ENCODE measurements at regions not wholly inside any gene's neighbourhood (a gene's known extent, or its start where the extent isn't known, plus 50 kb on each side); places are given as distances from the start of the nearest gene placed in this dataset.
A peak's percentile ranks its signal among the peaks of the same experiment; 100 is the strongest.
"Not testable (repeated sequence)": the region's sequence is repeated elsewhere in the genome, so short reads cannot be mapped to it uniquely, and the experiment has no call there.

- not testable (repeated sequence) for H2AFZ ChIP-seq (ENCODE audit: low read depth, low read length); H3K36me3 ChIP-seq (ENCODE audit: insufficient read depth, low read length); H3K9me3 ChIP-seq (ENCODE audit: low read length); H3K4me1 ChIP-seq (ENCODE audit: insufficient read depth, low read length); H3K27me3 ChIP-seq (ENCODE audit: insufficient read depth, low read length); H3K4me3 ChIP-seq (ENCODE audit: low read length)
Measured at GRCh38 chr12:76971216-76971879, 92.5 kb upstream of the CSRP2 start.

DNA sequence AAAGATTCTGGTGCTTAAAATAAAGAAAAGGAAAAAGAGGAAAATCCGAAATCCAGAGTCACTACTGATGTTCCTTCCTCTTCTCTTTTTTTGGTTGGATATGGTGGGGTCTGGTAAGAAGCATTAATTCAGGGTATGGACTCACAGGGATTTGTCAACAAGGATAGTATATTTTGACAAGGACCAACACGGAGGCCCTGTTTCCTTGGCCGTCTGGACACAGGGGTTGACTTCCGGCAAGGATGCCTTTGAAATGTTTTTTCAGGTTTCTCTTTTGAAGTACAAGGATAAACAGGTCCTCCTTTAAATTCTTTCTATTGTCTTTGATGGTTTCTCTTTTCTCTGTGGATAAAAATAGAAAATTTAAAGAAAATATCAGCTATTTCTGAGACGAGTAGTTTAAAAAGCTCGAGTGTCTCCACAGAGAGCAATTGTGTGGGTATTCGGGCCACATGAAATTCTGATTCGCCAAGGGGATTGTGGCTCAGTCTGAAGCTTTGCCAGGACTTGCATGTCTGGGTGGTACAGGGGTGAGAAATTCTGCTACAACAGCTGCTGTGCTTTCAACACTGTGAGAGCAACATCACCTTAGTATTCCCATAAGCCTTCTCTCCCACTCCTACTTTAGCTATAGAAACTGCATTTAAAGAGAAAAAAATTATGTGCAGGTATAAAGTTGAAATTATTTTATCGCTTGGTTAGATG is 88.5 kb upstream of the CSRP2 start:
- Histone ChIP-seq H3K36me3 (ENCODE audit: insufficient read depth, low read length) (no peaks in the 10 kb centered on the region), H3K4me3 (ENCODE audit: low read length) (no peak overlapping the region), H3K9me3 (ENCODE audit: low read length) (no peaks in the 10 kb centered on the region), H3K27me3 (ENCODE audit: insufficient read depth, low read length) (no peaks in the 10 kb centered on the region), H3K4me1 (ENCODE audit: insufficient read depth, low read length) (peaks cover 2% of the 10 kb centered on the region), H2AFZ (ENCODE audit: low read depth, low read length) (peak overlapping the region; percentile 54)

DNA sequence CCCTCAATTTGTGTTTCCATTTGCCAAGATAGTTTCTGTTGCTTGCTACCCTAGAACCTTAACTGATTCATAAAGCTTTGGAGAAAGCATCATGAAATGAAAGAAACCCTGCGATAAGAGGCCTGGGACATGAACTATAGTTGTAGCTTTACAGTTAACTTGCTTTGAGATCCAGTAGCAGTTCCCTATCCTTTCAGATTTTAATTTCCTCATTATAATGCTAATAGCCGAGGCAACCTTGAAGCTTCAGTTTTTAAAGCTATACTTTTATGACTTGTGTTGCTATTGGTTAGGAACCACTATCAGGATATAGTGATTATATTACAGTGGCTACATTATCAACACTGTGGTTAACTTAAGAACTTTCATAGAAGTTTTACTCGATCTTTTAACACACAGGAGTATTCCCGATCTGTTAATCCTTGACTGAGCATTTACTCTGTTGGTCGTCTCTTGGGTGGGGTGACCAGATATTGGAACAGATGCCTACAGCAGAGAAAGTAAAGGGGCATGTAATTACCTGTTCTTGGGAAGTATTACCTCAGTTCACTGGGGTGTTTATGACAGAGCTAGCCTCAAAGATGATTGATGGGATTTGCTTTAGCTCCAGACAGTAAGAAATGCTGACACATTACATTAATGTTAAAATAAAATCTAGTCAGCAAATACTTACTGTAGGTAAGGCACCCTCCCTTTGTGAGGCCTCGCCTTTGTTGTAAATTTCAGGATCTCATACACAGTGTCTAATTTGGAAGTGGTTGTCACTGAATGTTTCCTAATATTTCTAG is 86.2 kb upstream of the CSRP2 start:
- Histone ChIP-seq H3K4me3 (ENCODE audit: low read length) (no peak overlapping the region), H3K36me3 (ENCODE audit: insufficient read depth, low read length) (no peaks in the 10 kb centered on the region), H2AFZ (ENCODE audit: low read depth, low read length) (no peak overlapping the region), H3K4me1 (ENCODE audit: insufficient read depth, low read length) (peaks cover 9% of the 10 kb centered on the region), H3K9me3 (ENCODE audit: low read length) (no peaks in the 10 kb centered on the region), H3K27me3 (ENCODE audit: insufficient read depth, low read length) (no peaks in the 10 kb centered on the region)

DNA sequence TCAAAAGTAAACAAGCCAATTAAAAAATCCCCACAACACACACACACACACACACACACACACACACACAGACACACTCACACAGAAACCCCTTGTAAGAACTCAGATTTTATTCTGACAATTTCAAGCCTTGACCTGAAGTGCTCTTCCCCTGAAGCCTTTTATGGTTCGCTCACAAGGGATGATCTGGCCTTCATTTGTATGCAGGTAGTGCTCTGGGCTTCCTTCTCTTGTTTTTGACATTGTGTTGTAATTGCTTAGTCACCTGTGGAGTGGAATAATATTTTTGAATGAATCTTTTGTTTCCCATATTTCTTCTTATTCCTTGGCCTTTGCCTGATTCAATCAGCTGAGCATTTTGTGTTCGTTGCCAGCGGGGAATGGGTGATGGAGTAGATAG is 83.3 kb upstream of the CSRP2 start:
- peaks cover 7% of the 10 kb centered on the region for H3K4me1 ChIP-seq (ENCODE audit: insufficient read depth, low read length)
- H3K27me3 ChIP-seq (ENCODE audit: insufficient read depth, low read length) = no peaks in the 10 kb centered on the region
- H3K4me3 ChIP-seq (ENCODE audit: low read length) = no peak overlapping the region
- no peaks in the 10 kb centered on the region for H3K36me3 ChIP-seq (ENCODE audit: insufficient read depth, low read length)
- H2AFZ ChIP-seq (ENCODE audit: low read depth, low read length) = no peak overlapping the region
- no peaks in the 10 kb centered on the region for H3K9me3 ChIP-seq (ENCODE audit: low read length)

GRCh38 chr12:76957301-76957700 is 78.5 kb upstream of the CSRP2 start:
- Histone ChIP-seq H3K27me3 (ENCODE audit: insufficient read depth, low read length) (no peaks in the 10 kb centered on the region), H3K4me1 (ENCODE audit: insufficient read depth, low read length) (peaks cover 6% of the 10 kb centered on the region), H2AFZ (ENCODE audit: low read depth, low read length) (no peak overlapping the region), H3K9me3 (ENCODE audit: low read length) (no peaks in the 10 kb centered on the region), H3K36me3 (ENCODE audit: insufficient read depth, low read length) (no peaks in the 10 kb centered on the region), H3K4me3 (ENCODE audit: low read length) (no peak overlapping the region)

- no peak overlapping the region for H2AFZ ChIP-seq (ENCODE audit: low read depth, low read length)
- H3K27me3 ChIP-seq (ENCODE audit: insufficient read depth, low read length) = no peaks in the 10 kb centered on the region
- H3K4me3 ChIP-seq (ENCODE audit: low read length) = no peak overlapping the region
- H3K36me3 ChIP-seq (ENCODE audit: insufficient read depth, low read length) = no peaks in the 10 kb centered on the region
- no peaks in the 10 kb centered on the region for H3K9me3 ChIP-seq (ENCODE audit: low read length)
- no peaks in the 10 kb centered on the region for H3K4me1 ChIP-seq (ENCODE audit: insufficient read depth, low read length)
Measured at GRCh38 chr12:76952995-76953394, 74.2 kb upstream of the CSRP2 start.

- no peaks in the 10 kb centered on the region for H3K9me3 ChIP-seq (ENCODE audit: low read length)
- H3K4me3 ChIP-seq (ENCODE audit: low read length) = no peak overlapping the region
Measured at GRCh38 chr12:76948879-76949278, 70.1 kb upstream of the CSRP2 start.

GRCh38 chr12:76947304-76947703 is 68.5 kb upstream of the CSRP2 start:
- H3K27me3 ChIP-seq (ENCODE audit: insufficient read depth, low read length) = no peaks in the 10 kb centered on the region
- no peaks in the 10 kb centered on the region for H3K36me3 ChIP-seq (ENCODE audit: insufficient read depth, low read length)
- no peak overlapping the region for H3K4me3 ChIP-seq (ENCODE audit: low read length)
- H3K4me1 ChIP-seq (ENCODE audit: insufficient read depth, low read length) = no peaks in the 10 kb centered on the region
- no peak overlapping the region for H2AFZ ChIP-seq (ENCODE audit: low read depth, low read length)
- H3K9me3 ChIP-seq (ENCODE audit: low read length) = no peaks in the 10 kb centered on the region

More at GRCh38 chr12:76948879-76949278, 70.1 kb upstream of the CSRP2 start:
- no peaks in the 10 kb centered on the region for H3K36me3 ChIP-seq (ENCODE audit: insufficient read depth, low read length)
- H3K4me1 ChIP-seq (ENCODE audit: insufficient read depth, low read length) = no peaks in the 10 kb centered on the region
- H3K27me3 ChIP-seq (ENCODE audit: insufficient read depth, low read length) = no peaks in the 10 kb centered on the region
- H2AFZ ChIP-seq (ENCODE audit: low read depth, low read length) = no peak overlapping the region

- Histone ChIP-seq H3K4me3 (ENCODE audit: low read length) (no peak overlapping the region), H3K4me1 (ENCODE audit: insufficient read depth, low read length) (no peaks in the 10 kb centered on the region), H3K27me3 (ENCODE audit: insufficient read depth, low read length) (no peaks in the 10 kb centered on the region), H3K36me3 (ENCODE audit: insufficient read depth, low read length) (no peaks in the 10 kb centered on the region), H2AFZ (ENCODE audit: low read depth, low read length) (no peak overlapping the region), H3K9me3 (ENCODE audit: low read length) (no peaks in the 10 kb centered on the region)
Measured at GRCh38 chr12:76946446-76946845, 67.6 kb upstream of the CSRP2 start.

DNA sequence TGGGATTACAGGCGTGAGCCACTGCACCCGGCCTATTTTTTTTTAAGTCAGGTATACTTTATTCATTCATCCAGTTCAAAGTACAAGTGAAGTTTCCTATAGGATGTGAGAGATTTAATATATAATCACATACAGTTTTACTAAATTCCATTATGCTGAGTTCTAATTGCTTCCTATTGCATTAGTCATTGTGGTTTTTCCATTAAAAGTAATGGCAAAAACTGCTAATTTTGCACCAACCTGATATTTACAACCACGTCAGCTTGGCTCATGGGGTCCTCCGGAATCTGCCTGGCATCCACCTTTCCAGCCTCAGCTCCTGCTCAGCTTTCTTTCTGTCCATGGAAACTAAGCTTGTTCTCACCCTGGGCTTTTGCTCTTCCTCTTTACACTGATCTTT is 67.0 kb upstream of the CSRP2 start:
- H3K4me3 ChIP-seq (ENCODE audit: low read length) = no peak overlapping the region
- no peaks in the 10 kb centered on the region for H3K9me3 ChIP-seq (ENCODE audit: low read length)
- H2AFZ ChIP-seq (ENCODE audit: low read depth, low read length) = no peak overlapping the region
- no peaks in the 10 kb centered on the region for H3K36me3 ChIP-seq (ENCODE audit: insufficient read depth, low read length)
- H3K4me1 ChIP-seq (ENCODE audit: insufficient read depth, low read length) = no peaks in the 10 kb centered on the region
- no peaks in the 10 kb centered on the region for H3K27me3 ChIP-seq (ENCODE audit: insufficient read depth, low read length)

DNA sequence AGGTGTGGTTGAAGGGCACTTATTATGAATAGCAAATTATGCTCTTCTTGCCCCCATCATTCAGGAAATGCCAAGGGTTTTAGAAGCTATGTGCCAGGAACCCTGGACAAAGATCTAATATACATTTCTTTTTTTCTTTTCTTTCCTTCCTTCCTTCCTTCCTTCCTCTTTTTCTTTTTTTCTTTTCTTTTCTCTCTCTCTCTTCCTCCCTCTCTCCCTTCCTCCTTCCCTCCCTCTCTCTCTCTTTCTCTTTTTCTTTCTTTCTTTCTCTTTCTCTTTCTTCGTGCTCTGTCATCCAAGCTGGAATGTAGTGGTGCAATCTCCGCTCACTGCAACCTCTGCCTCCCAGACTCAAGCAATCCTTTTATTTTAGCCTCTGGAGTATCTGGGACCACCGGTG is 66.1 kb upstream of the CSRP2 start:
- no peak overlapping the region for H3K4me3 ChIP-seq (ENCODE audit: low read length)
- no peaks in the 10 kb centered on the region for H3K4me1 ChIP-seq (ENCODE audit: insufficient read depth, low read length)
- no peak overlapping the region for H2AFZ ChIP-seq (ENCODE audit: low read depth, low read length)
- H3K36me3 ChIP-seq (ENCODE audit: insufficient read depth, low read length) = no peaks in the 10 kb centered on the region
- no peaks in the 10 kb centered on the region for H3K27me3 ChIP-seq (ENCODE audit: insufficient read depth, low read length)
- no peaks in the 10 kb centered on the region for H3K9me3 ChIP-seq (ENCODE audit: low read length)

GRCh38 chr12:76943008-76943407 is 64.2 kb upstream of the CSRP2 start:
- H3K4me1 ChIP-seq (ENCODE audit: insufficient read depth, low read length) = no peaks in the 10 kb centered on the region
- H2AFZ ChIP-seq (ENCODE audit: low read depth, low read length) = no peak overlapping the region
- no peaks in the 10 kb centered on the region for H3K27me3 ChIP-seq (ENCODE audit: insufficient read depth, low read length)
- no peak overlapping the region for H3K4me3 ChIP-seq (ENCODE audit: low read length)
- H3K9me3 ChIP-seq (ENCODE audit: low read length) = no peaks in the 10 kb centered on the region
- no peaks in the 10 kb centered on the region for H3K36me3 ChIP-seq (ENCODE audit: insufficient read depth, low read length)

DNA sequence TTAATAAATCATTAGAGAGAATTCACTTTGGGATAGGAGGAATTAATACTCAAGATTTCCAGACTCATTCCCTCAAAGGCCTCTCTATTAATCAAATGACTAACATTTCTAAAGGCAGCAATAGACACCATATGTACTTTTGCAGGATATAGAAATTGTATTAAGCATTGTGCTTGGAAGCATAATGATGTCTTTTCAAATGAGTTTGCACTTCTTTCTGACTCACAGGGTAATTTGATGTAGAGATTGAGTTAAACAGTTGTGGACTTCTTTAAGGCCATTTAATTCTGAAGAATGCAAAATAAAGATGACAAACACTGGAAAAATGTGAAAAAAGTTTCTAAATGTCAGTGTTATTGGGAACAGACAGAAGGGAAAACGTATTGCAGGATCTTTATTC is 63.4 kb upstream of the CSRP2 start:
- Histone ChIP-seq H3K4me1 (ENCODE audit: insufficient read depth, low read length) (no peaks in the 10 kb centered on the region), H3K36me3 (ENCODE audit: insufficient read depth, low read length) (no peaks in the 10 kb centered on the region), H3K4me3 (ENCODE audit: low read length) (no peak overlapping the region), H2AFZ (ENCODE audit: low read depth, low read length) (no peak overlapping the region), H3K9me3 (ENCODE audit: low read length) (no peaks in the 10 kb centered on the region), H3K27me3 (ENCODE audit: insufficient read depth, low read length) (no peaks in the 10 kb centered on the region)
